Suppressor macrophage treated with lipopolysaccharide for 1 hour (primary cell): ENCODE measurements at regions not wholly inside any gene's neighbourhood (a gene's known extent, or its start where the extent isn't known, plus 50 kb on each side); places are given as distances from the start of the nearest gene placed in this dataset.
A peak's percentile ranks its signal among the peaks of the same experiment; 100 is the strongest.
"Not testable (repeated sequence)": the region's sequence is repeated elsewhere in the genome, so short reads cannot be mapped to it uniquely, and the experiment has no call there.

ENCODE experiments used
- DNase-seq, 3 donors: peaks; one replicate each; pipeline ENCODE4 v3.0.0-alpha.2; 2020 to 2022

DNA sequence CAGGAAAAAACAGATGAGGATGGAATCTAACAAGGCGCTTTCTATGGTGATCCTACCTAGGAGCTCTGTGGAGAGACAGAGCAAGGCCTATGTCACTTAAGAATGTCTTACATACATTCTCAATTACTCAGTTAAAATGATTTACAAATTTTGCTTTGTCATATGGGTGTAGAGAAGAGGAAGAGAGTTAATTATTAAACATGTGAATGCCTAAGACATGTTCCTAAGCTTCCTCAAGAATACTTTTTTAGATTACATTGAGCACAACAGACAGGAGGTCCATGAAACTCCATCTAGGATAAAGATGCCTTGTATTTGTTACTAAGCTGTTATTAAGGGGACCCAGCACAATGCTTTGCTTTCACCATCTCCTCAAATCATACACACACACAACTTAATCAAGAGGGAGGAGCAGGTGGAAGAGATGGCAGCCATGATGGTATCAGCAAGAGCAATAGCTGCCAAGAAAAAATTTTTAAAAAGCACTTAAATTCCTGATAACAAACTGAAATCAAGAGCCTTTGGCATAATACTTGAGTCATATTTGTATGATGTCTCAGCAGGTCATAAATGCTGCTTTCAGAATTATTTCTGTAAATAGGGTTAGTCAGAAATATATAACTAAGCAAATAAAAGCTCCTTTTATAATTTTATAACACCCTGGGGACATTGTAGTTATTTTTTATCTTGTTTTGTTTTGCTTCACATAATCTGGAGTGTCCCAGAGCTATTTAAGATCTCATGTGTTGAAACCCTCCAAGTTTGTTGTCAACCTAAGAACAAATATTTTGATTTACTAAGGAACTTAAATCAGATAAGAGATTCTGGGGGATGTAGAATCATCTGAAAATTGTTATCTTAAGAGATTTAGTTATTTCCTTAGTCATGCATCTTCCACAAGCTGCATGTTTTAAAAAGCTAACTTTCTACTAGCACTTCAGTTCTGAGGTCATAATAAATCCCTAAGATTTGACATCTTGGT, 70.0 kb upstream of the CD2AP start:
- peak in 1 of 3 donors; percentile 6 for DNase-seq

DNA sequence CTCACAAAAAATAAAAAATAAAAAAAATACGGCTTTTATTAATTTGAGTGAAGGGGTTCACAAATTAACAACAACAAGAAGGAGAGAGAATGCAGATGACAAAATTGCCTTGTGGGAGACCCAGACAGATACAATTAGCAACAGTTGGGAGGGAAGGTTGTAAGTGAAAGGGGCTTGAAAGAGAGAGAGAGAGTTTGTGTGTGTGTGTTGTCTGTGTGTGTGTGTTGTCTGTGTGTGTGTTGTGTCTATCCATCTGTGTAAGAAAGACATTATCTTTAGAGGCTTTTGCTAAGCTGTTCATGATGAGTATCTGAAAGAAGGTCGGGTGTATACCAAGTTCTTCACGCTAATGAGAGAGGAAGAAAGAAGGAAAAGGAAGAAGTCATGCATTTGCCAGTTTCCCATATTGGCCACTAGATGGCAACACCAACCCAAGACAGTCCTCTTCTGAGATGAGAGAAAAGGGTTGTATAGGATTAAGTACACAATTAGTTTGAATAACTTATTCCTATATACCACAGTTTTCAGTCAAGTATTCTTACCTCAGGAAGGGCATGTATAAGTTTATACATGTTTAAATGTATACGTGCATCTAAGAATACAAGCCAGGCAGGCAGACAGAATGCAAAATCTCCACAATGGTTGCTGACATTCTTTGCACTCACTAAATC, 63.7 kb upstream of the CD2AP start:
- DNase-seq = peak; percentile 62 to 84 (median 81)

GRCh38 chr6:47414423-47415167, 63.0 kb upstream of the CD2AP start:
- peak; percentile 40 to 80 (median 63) for DNase-seq

- DNase-seq = no peak
Observed at GRCh38 chr6:47416396-47417345, 60.9 kb upstream of the CD2AP start.

GRCh38 chr6:47419621-47420020, 58.0 kb upstream of the CD2AP start:
- DNase-seq = no peak

DNA sequence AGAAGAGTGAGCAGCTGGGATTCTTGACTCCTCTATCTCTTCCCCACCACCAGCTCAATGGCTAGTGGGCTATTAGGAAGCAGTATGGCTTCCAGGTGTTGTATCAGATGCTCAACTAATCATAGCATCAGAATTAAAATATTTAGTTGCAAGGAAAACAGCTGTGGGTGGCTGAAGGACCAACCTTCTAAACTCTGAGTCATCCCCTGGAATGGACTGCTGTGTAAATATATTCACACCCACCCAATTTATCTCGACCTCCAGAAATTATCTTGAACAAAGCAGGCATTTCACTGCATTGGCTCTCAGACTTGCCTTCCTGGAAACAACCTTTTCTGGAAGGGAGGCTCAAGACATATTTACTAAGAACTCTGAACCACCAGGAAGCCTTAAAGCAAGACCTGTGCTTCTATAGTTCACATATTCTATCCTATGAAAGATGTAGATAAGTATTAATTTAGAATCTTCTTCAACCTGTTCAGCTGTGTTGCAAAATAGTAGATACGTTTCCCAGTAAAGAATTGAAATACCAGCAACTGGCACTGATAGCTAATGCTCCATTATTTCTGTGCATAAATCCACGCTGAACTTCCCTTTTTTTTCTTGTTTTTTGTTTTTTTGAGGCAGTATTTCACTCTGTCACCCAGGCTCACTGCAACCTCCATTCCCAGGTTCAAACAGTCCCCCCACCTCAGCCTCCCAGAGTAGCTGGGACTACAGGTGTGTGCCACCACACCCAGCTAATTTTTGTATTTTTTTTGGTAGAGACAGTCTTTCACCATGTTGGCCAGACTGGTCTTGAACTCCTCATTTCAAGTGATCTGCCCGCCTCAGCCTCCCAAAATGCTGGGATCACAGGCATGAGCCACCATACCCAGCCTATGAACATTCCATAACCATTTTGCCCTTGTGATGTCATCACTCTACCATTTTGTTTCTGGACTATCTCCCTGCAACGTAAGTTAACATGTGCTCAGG, 56.9 kb upstream of the CD2AP start:
- DNase-seq = no peak

DNA sequence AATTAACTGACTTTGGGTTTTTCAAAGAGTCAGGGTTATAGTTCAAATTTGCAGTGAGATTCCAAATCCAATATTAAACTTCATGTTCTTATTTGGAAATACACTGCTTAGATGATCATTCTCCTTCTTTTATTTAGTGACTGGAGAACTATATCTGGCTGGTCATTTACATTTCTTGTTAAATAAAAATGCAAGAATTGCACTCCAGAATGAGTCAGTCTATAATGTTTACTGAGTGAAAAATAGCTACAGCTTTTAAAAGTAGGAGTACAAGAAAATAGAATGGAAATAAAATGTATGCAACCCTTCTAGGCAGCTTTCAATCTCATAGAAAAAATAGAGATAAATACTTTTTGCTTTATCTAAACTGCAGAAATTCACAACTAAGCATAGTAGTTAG, 54.5 kb upstream of the CD2AP start:
- DNase-seq = no peak

DNA sequence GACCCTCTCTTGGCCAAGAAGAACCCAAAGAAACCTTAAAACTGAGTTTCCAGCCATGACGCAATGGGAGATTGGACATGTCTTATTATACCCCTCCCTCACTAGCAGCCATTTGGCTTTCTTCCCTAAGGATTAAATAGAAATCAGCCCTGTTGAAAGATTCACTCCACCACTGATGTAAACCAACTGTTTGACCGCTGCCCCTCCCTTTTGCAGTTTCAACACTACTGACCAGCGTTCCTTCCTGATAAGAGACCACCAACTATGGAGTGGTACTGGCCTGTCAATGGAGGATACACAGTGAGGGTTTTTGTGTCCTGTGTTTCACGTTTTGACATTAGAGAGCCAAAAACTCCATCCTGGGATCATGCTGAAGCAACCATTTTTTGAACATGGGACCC, 53.2 kb upstream of the CD2AP start:
- DNase-seq = no peak

DNA sequence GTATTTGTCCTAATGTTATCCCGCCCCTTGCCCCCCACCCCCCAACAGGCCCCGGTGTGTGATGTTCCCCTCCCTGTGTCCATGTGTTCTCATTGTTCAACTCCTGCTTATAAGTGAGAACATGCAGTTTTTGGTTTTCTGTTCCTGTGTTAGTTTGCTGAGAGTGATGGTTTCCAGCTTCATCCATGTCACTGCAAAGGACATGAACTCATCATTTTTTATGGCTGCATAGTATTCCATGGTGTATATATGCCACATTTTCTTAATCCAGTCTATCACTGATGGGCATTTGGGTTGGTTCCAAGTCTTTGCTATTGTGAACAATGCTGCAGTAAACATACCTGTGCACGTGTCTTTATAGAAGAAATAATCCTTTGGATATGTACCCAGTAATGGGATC, 51.9 kb upstream of the CD2AP start:
- DNase-seq = not testable (repeated sequence)

- DNase-seq = no peak
Observed at GRCh38 chr6:47426524-47427302, 50.9 kb upstream of the CD2AP start.

- DNase-seq = no peak
Observed at GRCh38 chr6:47427680-47428079, 49.9 kb upstream of the CD2AP start.
